ENCODE measurements at regions not wholly inside any gene's neighbourhood (a gene's known extent, or its start where the extent isn't known, plus 50 kb on each side); places are given as distances from the start of the nearest gene placed in this dataset.

GRCh38 chr15:89007989-89008388 is 80.3 kb upstream of the ABHD2 start:
- POLR2A ChIA-PET: no interaction called here
- H3K4me2 ChIP-seq: no peak overlapping the region
- peaks cover 11% of the 10 kb centered on the region for H3K4me1 ChIP-seq
- no peaks in the 10 kb centered on the region; the same call in 2 of the 3 replicates for H3K9me3 ChIP-seq
- DNase-seq (ENCODE audit: low read depth in 1 of 2, low spot score in 1 of 2) (no peak), FAIRE-seq (no peak), ATAC-seq (no peak)
- H3K4me3 ChIP-seq: no peak overlapping the region
- H3K27ac ChIP-seq: no peak overlapping the region
- CTCF ChIA-PET: interaction anchor here (0.6 to 32.0 kb wide), 9 partner anchors 9 to 199 kb away, joined by 3 to 851 read pairs (median 4); partner anchors contain the start of genes HAPLN3 and MFGE8
- TF ChIP-seq USF2 (IDR thresholded peaks at IDR 0.05): no peak
- no peak for TF ChIP-seq CHD4 (IDR thresholded peaks at IDR 0.05; ENCODE audit: borderline replicate concordance)
- no peak for TF ChIP-seq MYC (IDR thresholded peaks at IDR 0.05; ENCODE audit: borderline replicate concordance, low read length)
- no peak for TF ChIP-seq HOXB5 (CRISPR knock-in tag; IDR thresholded peaks at IDR 0.05)
- TF ChIP-seq JUNB (IDR thresholded peaks at IDR 0.05): no peak
- no peak for TF ChIP-seq CEBPB (IDR thresholded peaks at IDR 0.05)
- no peak for TF ChIP-seq KDM1A (IDR thresholded peaks at IDR 0.05; ENCODE audit: low read depth)

- DNase-seq (ENCODE audit: low read depth in 1 of 2, low spot score in 1 of 2) (no peak), FAIRE-seq (no peak), ATAC-seq (no peak)
- Histone ChIP-seq H3K9me3 (peaks cover 8% of the 10 kb centered on the region; the same call in 1 of the 3 replicates), H3K4me1 (peaks cover under 1% of the 10 kb centered on the region; the same call in 2 of the 3 replicates), H3K4me2 (no peak overlapping the region), H3K27ac (no peak overlapping the region), H3K4me3 (no peak overlapping the region)
- ChIA-PET CTCF (interaction anchor here (0.6 to 32.0 kb wide), 14 partner anchors 8 to 169 kb away, joined by 3 to 851 read pairs (median 4); partner anchors contain the start of genes HAPLN3 and MFGE8), POLR2A (no interaction called here)
- WGBS (ENCODE audit: missing lambda C conversion rate): 71% methylated on average over 6 of the region's 6 CpGs
- TF ChIP-seq ESRRA (IDR thresholded peaks at IDR 0.05; ENCODE audit: borderline replicate concordance, low read length) (no peak), HMGXB4 (CRISPR knock-in tag; IDR thresholded peaks at IDR 0.05; ENCODE audit: borderline replicate concordance) (no peak), RAD21 (conservative IDR thresholded peaks at IDR 0.05 in 1 of 2, IDR thresholded peaks at IDR 0.05 in 1 of 2) (no peak), SREBF2 (IDR thresholded peaks at IDR 0.05) (no peak), EP300 (IDR thresholded peaks at IDR 0.05) (no peak), HOXB13 (CRISPR knock-in tag; IDR thresholded peaks at IDR 0.05; ENCODE audit: low read depth) (no peak)
Observed at GRCh38 chr15:89009080-89009479, 79.2 kb upstream of the ABHD2 start.

GRCh38 chr15:89015412-89016097 is 72.7 kb upstream of the ABHD2 start:
- DNase-seq (ENCODE audit: low read depth in 1 of 2, low spot score in 1 of 2) (no peak), ATAC-seq (no peak), FAIRE-seq (peak; percentile 59)
- ChIA-PET POLR2A (no interaction called here), CTCF (interaction anchor here (0.6 to 32.0 kb wide), 9 partner anchors 18 to 490 kb away, joined by 3 to 851 read pairs (median 4); partner anchors contain the start of genes HAPLN3 and MFGE8)
- Histone ChIP-seq H3K9me3 (peaks cover 18% of the 10 kb centered on the region; the same call in 1 of the 3 replicates), H3K4me2 (no peak overlapping the region), H3K4me1 (peaks cover 17% of the 10 kb centered on the region), H3K27ac (no peak overlapping the region), H3K4me3 (no peak overlapping the region)
- TF ChIP-seq RARB (CRISPR knock-in tag; IDR thresholded peaks at IDR 0.05) (no peak), ATOH8 (CRISPR knock-in tag; IDR thresholded peaks at IDR 0.05; ENCODE audit: low read depth) (no peak), PHF8 (IDR thresholded peaks at IDR 0.05; ENCODE audit: borderline replicate concordance, low read depth) (no peak), EHMT2 (IDR thresholded peaks at IDR 0.05; ENCODE audit: low read depth) (no peak), BCL3 (IDR thresholded peaks at IDR 0.05) (no peak)
- WGBS (ENCODE audit: missing lambda C conversion rate): 57% methylated on average over 5 of the region's 5 CpGs
